Central memory CD4-positive, alpha-beta T cell (primary cell): ENCODE measurements at regions not wholly inside any gene's neighbourhood (a gene's known extent, or its start where the extent isn't known, plus 50 kb on each side); places are given as distances from the start of the nearest gene placed in this dataset.

Source experiments
- DNase-seq: peaks from one replicate; pipeline ENCODE4 v3.0.0; 2022

DNA sequence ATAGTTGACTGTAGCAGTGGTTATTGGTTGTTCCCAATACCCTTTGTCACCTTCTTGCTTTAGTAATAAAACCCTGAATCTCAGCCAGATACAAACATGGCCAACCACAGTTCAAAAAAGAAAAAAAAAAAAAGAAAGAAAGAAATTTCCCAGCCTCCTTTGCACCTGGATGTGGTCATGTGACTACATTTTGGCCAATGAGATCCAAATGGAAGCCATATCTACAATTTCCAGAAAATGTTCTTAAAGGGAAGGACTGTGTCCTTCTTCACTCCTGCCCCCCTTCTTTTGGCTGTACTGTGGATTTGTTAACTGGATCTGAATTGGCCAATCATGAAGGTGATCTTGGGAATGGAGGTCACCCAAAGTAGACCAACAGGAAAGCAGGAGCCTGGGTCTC is 141.9 kb downstream of the SOX9 start:
- DNase-seq: no peak

GRCh38 chr17:72264682-72265405 is 144.0 kb downstream of the SOX9 start:
- DNase-seq: no peak

DNA sequence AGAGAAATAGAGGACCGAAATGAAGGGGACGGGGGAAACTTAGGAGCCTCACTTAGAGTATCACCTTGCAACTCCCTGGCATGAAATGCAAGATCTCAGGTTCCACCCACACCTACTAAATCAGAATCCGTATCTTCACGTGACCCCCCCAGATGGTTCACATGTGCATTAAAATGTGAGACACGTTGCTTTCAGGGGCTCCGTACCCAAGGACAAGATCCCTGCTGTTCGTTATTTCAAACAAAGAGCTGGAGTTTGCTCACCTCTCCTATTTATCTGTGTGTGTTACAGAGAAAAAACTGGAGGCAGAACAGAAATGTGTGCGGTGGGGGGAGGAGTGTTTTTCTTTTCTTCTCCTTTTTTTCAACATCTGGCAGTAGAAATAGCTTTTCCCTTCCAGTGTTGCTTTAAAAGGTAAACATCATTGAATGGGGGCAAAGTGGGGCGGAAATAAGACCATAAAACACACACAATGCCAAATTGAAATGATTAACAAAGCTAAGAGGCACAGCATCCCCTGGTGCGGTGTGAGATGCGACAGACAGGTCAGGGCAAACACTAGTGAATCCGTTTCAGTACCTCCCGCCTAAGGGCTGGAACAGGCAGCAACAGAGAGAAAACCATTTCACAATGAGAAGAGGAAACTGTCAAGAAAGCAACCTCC is 145.4 kb downstream of the SOX9 start:
- no peak for DNase-seq

GRCh38 chr17:72267601-72268000 is 146.8 kb downstream of the SOX9 start:
- no peak for DNase-seq

DNA sequence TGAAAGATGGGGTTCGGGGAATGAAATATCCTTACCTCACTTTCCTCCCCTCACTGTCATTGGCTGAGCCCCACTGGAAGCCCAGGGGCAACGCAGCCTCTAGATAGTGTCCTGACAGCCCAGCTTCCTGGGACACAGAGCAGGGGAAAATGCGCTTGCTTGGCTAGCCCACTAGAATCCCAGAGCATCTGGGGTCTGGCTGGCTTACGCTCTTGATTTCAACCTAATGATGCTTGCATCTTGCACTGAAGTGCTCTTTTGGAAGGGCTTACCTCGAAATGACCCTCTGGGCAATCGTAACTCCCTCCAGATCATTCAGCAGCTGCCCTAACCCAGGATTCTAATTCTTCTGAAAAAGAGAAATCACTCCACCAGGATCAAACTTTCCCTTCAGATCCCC is 147.6 kb downstream of the SOX9 start:
- DNase-seq: no peak

GRCh38 chr17:72270273-72270924 is 149.6 kb downstream of the SOX9 start:
- DNase-seq: no peak

DNA sequence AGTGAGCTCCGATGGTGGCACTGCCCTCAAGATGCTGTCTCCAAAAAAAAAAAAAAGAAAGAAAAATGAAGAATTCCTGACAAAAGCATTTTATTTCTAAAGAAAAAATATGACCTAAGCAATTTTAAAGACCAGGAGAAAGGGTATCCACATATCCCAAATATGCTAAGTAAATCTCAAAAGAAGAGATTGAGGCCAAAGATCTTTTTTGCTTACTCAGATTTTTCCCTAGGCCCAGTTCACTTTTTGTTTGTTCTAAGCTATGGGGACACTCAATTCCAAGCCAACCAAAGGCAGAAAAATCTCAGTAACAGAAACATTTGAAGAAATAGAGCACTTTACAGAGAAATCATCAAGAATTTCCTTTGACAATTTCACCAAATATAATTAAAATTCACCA is 150.8 kb downstream of the SOX9 start:
- no peak for DNase-seq

GRCh38 chr17:72273289-72274056 is 152.7 kb downstream of the SOX9 start:
- DNase-seq: no peak

DNA sequence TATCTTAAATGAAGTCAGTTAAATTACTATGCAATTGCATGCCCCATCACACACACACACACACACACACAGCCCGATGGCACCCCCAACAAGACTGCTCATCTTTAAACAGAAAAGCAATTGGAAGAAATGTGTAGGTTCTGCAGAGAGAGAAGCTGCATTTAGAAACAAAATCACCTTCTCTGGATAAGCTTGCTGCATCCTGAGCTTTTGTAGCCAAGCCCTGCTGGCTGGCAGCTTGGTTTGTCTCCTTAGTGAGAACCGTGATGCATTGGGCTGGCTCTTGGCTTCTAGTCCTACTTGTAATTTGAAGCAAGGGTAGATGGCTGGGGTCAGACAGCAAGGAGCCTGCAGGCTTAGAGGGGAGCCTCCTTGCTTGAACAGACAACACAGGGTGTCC is 153.8 kb downstream of the SOX9 start:
- DNase-seq: no peak

GRCh38 chr17:72280881-72281280 is 160.1 kb downstream of the SOX9 start:
- no peak for DNase-seq

GRCh38 chr17:72282439-72283029 is 161.7 kb downstream of the SOX9 start:
- DNase-seq: no peak

DNA sequence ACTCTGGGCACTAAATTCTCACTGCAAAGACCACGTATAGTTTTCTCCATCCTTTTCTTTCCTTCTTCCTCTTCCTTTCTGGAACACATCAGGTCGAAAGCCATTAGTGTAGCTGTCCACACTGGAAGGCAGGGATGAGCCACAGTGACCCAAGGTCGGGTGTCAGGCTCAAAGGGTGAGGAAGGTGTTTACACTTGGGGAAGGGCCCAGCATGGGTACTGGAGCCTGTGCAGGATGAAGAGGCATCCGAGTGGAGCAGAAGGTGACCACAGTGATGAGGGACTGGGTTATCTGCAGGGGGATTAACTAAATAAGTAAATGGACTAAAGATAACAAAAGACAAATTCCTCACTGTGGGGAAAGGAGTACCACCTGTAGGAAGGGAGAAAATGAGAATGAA is 164.0 kb downstream of the SOX9 start:
- DNase-seq: no peak

DNA sequence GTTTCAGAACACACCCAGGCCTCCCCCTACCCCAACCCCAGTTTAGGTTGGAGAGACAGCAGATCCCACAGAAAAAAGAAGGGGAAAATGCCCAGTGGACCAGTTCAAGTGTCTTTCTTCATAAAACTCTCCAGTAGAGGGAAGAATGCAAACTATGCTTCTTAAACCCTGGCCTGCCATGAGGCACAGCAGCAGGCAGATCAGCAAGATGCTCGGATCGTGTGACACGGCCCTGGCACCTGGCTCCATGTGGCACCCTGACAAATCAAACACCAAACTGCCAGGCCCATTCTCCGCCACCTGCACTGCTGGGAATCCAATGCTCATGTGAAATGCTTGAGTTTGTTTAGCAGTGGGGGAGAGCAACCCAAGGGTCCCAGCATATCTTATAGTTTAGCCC is 166.8 kb downstream of the SOX9 start:
- no peak for DNase-seq

- DNase-seq: no peak
These were observed 173.7 kb downstream of the SOX9 start for GRCh38 chr17:72294487-72294893.

- no peak for DNase-seq
These were observed 175.1 kb downstream of the SOX9 start for GRCh38 chr17:72295916-72296315.

GRCh38 chr17:72296456-72296855 is 175.6 kb downstream of the SOX9 start:
- DNase-seq: no peak

DNA sequence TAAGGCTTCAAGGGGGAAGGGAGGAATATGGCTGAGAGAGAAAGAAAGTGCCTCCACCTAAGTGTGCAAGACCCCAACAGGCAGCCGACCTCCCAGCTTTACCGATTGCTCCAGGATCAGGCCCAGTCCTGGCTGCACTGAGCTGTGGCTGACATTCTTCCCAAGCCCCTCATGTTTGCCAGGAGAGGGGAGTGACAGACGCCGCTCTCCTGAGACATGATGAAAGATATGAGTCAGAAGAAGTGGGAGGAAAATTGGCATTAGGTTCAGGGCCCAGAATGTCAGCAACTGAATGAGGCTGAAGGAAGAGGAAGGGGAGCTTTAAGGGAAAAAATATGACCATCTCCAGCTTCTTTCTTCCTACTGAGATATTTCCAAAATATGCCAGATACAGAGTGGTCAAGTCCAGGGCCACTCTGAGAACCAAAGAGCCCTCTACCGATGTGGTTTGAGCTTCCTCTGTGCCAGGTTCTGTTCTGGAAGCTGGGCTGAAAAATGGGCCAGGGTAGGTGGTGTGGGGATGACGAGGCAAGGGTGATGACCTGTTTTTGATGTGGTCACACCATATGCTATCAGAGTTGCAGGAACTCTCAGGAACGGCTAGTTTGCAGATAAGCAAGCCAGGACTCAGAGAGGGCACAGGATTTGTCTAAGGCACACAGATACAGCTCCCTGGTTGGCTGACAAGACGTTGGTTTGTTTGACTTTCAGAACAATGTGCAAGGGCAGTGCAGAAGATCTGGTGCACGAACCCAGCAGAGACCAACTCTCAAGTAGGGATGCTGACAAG is 176.7 kb downstream of the SOX9 start:
- no peak for DNase-seq

GRCh38 chr17:72299100-72299499 is 178.3 kb downstream of the SOX9 start:
- DNase-seq: no peak

DNA sequence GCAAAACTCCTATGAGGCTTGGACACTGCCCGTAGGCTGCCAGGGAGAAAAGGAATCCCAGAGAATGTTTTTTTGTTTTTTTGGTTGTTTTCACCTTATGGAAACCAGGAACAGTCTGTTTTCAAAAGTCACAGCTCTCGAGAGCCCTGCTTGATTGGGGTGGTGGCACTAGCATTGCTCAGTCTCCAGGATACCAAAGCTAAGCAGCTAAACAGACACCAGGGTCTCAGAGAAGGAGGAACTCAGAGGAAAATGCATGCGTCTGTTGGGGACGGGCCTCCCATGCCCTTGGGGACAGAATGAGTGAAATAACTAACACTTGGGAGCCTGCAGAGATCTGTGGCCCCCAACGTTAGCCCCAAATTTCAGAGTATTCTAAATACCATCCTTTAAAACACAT is 178.8 kb downstream of the SOX9 start:
- DNase-seq: no peak

DNA sequence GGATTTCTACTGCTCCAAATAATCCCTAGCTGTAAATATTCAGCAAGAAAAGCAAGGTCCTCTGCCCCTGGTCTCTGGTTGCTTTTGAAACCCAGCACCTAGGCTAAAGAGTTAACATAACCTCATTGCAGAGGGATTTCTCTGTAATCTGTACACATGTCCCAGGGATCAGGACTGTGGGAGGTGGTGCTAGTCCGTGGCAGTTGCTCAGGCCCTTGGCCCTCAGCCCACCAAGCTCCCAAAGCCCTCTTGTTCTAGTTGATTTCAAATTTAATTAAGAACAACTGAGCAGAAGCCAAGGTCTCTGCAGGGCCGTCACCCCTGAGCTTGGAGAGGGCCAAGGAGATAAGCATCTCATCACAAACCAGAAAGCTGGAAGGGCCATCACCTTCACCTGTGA is 181.1 kb downstream of the SOX9 start:
- DNase-seq: no peak

DNA sequence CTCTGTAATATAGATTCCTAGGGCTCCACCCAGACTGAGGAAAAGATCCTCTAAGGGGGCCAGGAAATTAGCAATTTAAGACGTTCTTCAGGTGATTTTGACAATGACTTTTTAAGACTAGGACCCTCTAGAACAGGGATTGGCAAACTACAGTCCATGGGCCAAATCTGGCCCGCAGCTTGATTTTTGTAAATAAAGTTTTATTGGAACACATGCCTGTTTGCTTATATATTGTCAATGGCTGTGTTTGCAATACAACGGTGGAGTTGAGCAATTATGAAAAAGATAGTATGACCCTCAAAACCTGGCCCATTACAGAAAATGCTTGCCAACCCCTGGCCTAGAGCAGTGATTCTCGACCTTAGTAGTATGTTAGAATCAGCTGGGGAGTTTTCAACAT is 181.9 kb downstream of the SOX9 start:
- DNase-seq: no peak
